ENCODE measurements at regions not wholly inside any gene's neighbourhood (a gene's known extent, or its start where the extent isn't known, plus 50 kb on each side); places are given as distances from the start of the nearest gene placed in this dataset.

DNA sequence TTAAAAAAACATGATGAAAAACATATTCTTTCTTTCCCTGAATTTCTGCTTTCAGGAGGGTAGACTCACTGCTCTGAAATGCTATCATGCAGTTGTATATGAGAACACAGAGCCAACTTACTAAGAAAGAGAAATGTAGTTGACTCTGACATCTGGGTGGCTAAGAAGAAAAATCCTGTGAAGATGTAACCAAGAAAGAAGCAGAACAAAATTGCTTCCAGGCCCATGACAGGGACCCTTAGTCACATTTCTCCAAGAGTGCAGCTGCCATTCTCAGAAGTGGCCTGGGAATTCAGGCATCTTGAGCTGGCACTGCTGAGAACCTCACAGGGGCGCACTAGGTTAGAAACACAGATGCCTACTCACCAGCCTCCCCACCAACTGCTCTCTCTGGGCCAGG, 73.6 kb downstream of the RPL27A start:
- H2BK5ac ChIP-seq (ENCODE audit: low read depth, low read length, poor library complexity) = no peak overlapping the region
- peak overlapping the region; percentile 42 for H4K91ac ChIP-seq (ENCODE audit: low read depth, low read length)
- H2AK5ac ChIP-seq (ENCODE audit: low read length) = no peak overlapping the region
- no peak overlapping the region for H4K12ac ChIP-seq (ENCODE audit: low read depth, low read length)
- H3K23ac ChIP-seq (ENCODE audit: low read length) = no peak overlapping the region
- no peak overlapping the region for H4K8ac ChIP-seq (ENCODE audit: low read depth, low read length)
- H2BK12ac ChIP-seq (ENCODE audit: low read length) = no peak overlapping the region
- peak overlapping the region; percentile 10 for H3K27ac ChIP-seq (ENCODE audit: low read depth, low read length)
- H2AFZ ChIP-seq (ENCODE audit: insufficient read depth, low read length, poor library complexity) = no peak overlapping the region
- H3K9me3 ChIP-seq (ENCODE audit: insufficient read depth, low read depth, low read length) = no peaks in the 10 kb centered on the region
- no peak overlapping the region for H2BK120ac ChIP-seq (ENCODE audit: insufficient read depth, low read length, poor library complexity)
- no peak for DNase-seq
- no peak overlapping the region for H3K4ac ChIP-seq (ENCODE audit: low read depth, low read length)
- no peak overlapping the region for H3K9ac ChIP-seq (ENCODE audit: low read length)
- H3K36me3 ChIP-seq (ENCODE audit: control insufficient read depth in 1 of 2, insufficient read depth in 2 of 2, low read length in 2 of 2) = no peaks in the 10 kb centered on the region
- H3K79me1 ChIP-seq (ENCODE audit: low read length) = peaks cover 3% of the 10 kb centered on the region
- no peaks in the 10 kb centered on the region for H3K27me3 ChIP-seq (ENCODE audit: insufficient read depth, low read length)
- no CpG with 5 or more reads among the region's 1 CpG for WGBS (ENCODE audit: extremely low coverage, insufficient coverage, insufficient read length)
- peaks cover 9 to 16% of the 10 kb centered on the region in 2 experiments for H3K4me1 ChIP-seq (ENCODE audit: control insufficient read depth in 1 of 2, insufficient read depth in 2 of 2, low read length in 2 of 2)
- peak overlapping the region; percentile 17 for H3K18ac ChIP-seq (ENCODE audit: low read length)
- no peaks in the 10 kb centered on the region for H3K79me2 ChIP-seq (ENCODE audit: control insufficient read depth, insufficient read depth, low read length, poor library complexity)
- H3K4me2 ChIP-seq (ENCODE audit: low read length) = no peak overlapping the region
- peak overlapping the region; percentile 8 for H3K14ac ChIP-seq (ENCODE audit: low read length)
- H3K4me3 ChIP-seq (ENCODE audit: low read depth, low read length) = no peak overlapping the region

DNA sequence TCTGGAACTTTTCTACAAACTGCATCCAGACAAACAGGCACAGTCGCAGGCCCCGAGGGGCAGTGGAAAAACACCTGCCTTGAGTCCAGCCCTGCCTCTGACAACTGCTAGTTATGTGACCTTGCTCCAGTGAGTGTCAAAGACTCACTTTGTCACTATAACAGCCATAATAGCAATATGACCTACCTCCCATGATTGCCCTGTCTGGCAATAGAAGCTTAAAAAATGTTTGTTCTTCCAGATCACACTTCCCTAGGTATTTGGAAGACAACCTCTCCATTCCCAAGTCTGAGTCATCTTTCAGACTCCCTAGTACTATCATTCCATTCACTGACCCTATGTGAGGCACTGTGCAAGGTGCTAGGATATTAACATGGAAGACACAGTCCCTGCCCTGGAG, 74.5 kb downstream of the RPL27A start:
- DNase-seq = peak; percentile 10 to 60
- H3K36me3 ChIP-seq (ENCODE audit: control insufficient read depth in 1 of 2, insufficient read depth in 2 of 2, low read length in 2 of 2) = no peaks in the 10 kb centered on the region
- H3K4ac ChIP-seq (ENCODE audit: low read depth, low read length) = no peak overlapping the region
- no peak overlapping the region for H3K14ac ChIP-seq (ENCODE audit: low read length)
- no CpG with 5 or more reads among the region's 2 CpGs for WGBS (ENCODE audit: extremely low coverage, insufficient coverage, insufficient read length)
- no peak overlapping the region for H3K9ac ChIP-seq (ENCODE audit: low read length)
- no peak overlapping the region for H2AK5ac ChIP-seq (ENCODE audit: low read length)
- no peak overlapping the region for H2BK12ac ChIP-seq (ENCODE audit: low read length)
- H3K18ac ChIP-seq (ENCODE audit: low read length) = no peak overlapping the region
- peaks cover 12 to 16% of the 10 kb centered on the region in 2 experiments for H3K4me1 ChIP-seq (ENCODE audit: control insufficient read depth in 1 of 2, insufficient read depth in 2 of 2, low read length in 2 of 2)
- H4K8ac ChIP-seq (ENCODE audit: low read depth, low read length) = no peak overlapping the region
- no peaks in the 10 kb centered on the region for H3K27me3 ChIP-seq (ENCODE audit: insufficient read depth, low read length)
- no peak overlapping the region for H3K4me3 ChIP-seq (ENCODE audit: low read depth, low read length)
- no peak overlapping the region for H2BK5ac ChIP-seq (ENCODE audit: low read depth, low read length, poor library complexity)
- H3K9me3 ChIP-seq (ENCODE audit: insufficient read depth, low read depth, low read length) = no peaks in the 10 kb centered on the region
- H2BK120ac ChIP-seq (ENCODE audit: insufficient read depth, low read length, poor library complexity) = no peak overlapping the region
- peaks cover 3% of the 10 kb centered on the region for H3K79me1 ChIP-seq (ENCODE audit: low read length)
- H3K79me2 ChIP-seq (ENCODE audit: control insufficient read depth, insufficient read depth, low read length, poor library complexity) = no peaks in the 10 kb centered on the region
- H4K12ac ChIP-seq (ENCODE audit: low read depth, low read length) = no peak overlapping the region
- H2AFZ ChIP-seq (ENCODE audit: insufficient read depth, low read length, poor library complexity) = no peak overlapping the region
- no peak overlapping the region for H3K27ac ChIP-seq (ENCODE audit: low read depth, low read length)
- peak overlapping the region; percentile 17 for H3K4me2 ChIP-seq (ENCODE audit: low read length)
- no peak overlapping the region for H4K91ac ChIP-seq (ENCODE audit: low read depth, low read length)
- H3K23ac ChIP-seq (ENCODE audit: low read length) = no peak overlapping the region

- Histone ChIP-seq H2AK5ac (ENCODE audit: low read length) (no peak overlapping the region), H3K9ac (ENCODE audit: low read length) (no peak overlapping the region), H2BK12ac (ENCODE audit: low read length) (no peak overlapping the region), H3K27ac (ENCODE audit: low read depth, low read length) (no peak overlapping the region), H3K4ac (ENCODE audit: low read depth, low read length) (no peak overlapping the region), H3K18ac (ENCODE audit: low read length) (no peak overlapping the region), H3K23ac (ENCODE audit: low read length) (no peak overlapping the region), H3K4me3 (ENCODE audit: low read depth, low read length) (no peak overlapping the region), H3K9me3 (ENCODE audit: insufficient read depth, low read depth, low read length) (no peaks in the 10 kb centered on the region), H3K79me2 (ENCODE audit: control insufficient read depth, insufficient read depth, low read length, poor library complexity) (no peaks in the 10 kb centered on the region), H2BK5ac (ENCODE audit: low read depth, low read length, poor library complexity) (no peak overlapping the region), H4K12ac (ENCODE audit: low read depth, low read length) (no peak overlapping the region), H3K4me1 (ENCODE audit: control insufficient read depth in 1 of 2, insufficient read depth in 2 of 2, low read length in 2 of 2) (peaks cover 12 to 16% of the 10 kb centered on the region in 2 experiments), H3K79me1 (ENCODE audit: low read length) (peaks cover 3% of the 10 kb centered on the region), H3K4me2 (ENCODE audit: low read length) (peak overlapping the region; percentile 17), H4K91ac (ENCODE audit: low read depth, low read length) (no peak overlapping the region), H2BK120ac (ENCODE audit: insufficient read depth, low read length, poor library complexity) (no peak overlapping the region), H4K8ac (ENCODE audit: low read depth, low read length) (no peak overlapping the region), H3K14ac (ENCODE audit: low read length) (no peak overlapping the region), H3K27me3 (ENCODE audit: insufficient read depth, low read length) (no peaks in the 10 kb centered on the region), H3K36me3 (ENCODE audit: control insufficient read depth in 1 of 2, insufficient read depth in 2 of 2, low read length in 2 of 2) (no peaks in the 10 kb centered on the region), H2AFZ (ENCODE audit: insufficient read depth, low read length, poor library complexity) (no peak overlapping the region)
- DNase-seq = no peak
- no CpG with 5 or more reads among the region's 2 CpGs for WGBS (ENCODE audit: extremely low coverage, insufficient coverage, insufficient read length)
These were observed 74.9 kb downstream of the RPL27A start for GRCh38 chr11:8757533-8757932.

- H3K27ac ChIP-seq (ENCODE audit: low read depth, low read length) = no peak overlapping the region
- H3K79me2 ChIP-seq (ENCODE audit: control insufficient read depth, insufficient read depth, low read length, poor library complexity) = no peaks in the 10 kb centered on the region
- H3K79me1 ChIP-seq (ENCODE audit: low read length) = peaks cover 3% of the 10 kb centered on the region
- H3K4me3 ChIP-seq (ENCODE audit: low read depth, low read length) = no peak overlapping the region
- no peak overlapping the region for H4K12ac ChIP-seq (ENCODE audit: low read depth, low read length)
- H4K91ac ChIP-seq (ENCODE audit: low read depth, low read length) = no peak overlapping the region
- H3K9ac ChIP-seq (ENCODE audit: low read length) = no peak overlapping the region
- H4K8ac ChIP-seq (ENCODE audit: low read depth, low read length) = no peak overlapping the region
- no peak for DNase-seq
- no peak overlapping the region for H2BK12ac ChIP-seq (ENCODE audit: low read length)
- H3K27me3 ChIP-seq (ENCODE audit: insufficient read depth, low read length) = no peaks in the 10 kb centered on the region
- H3K4ac ChIP-seq (ENCODE audit: low read depth, low read length) = no peak overlapping the region
- no peaks in the 10 kb centered on the region for H3K9me3 ChIP-seq (ENCODE audit: insufficient read depth, low read depth, low read length)
- no peaks in the 10 kb centered on the region for H3K36me3 ChIP-seq (ENCODE audit: control insufficient read depth in 1 of 2, insufficient read depth in 2 of 2, low read length in 2 of 2)
- no peak overlapping the region for H3K14ac ChIP-seq (ENCODE audit: low read length)
- H3K4me2 ChIP-seq (ENCODE audit: low read length) = no peak overlapping the region
- no peak overlapping the region for H2BK5ac ChIP-seq (ENCODE audit: low read depth, low read length, poor library complexity)
- H3K18ac ChIP-seq (ENCODE audit: low read length) = no peak overlapping the region
- WGBS (ENCODE audit: extremely low coverage, insufficient coverage, insufficient read length) = no CpG with 5 or more reads among the region's 11 CpGs
- H2BK120ac ChIP-seq (ENCODE audit: insufficient read depth, low read length, poor library complexity) = no peak overlapping the region
- H3K23ac ChIP-seq (ENCODE audit: low read length) = no peak overlapping the region
- H3K4me1 ChIP-seq (ENCODE audit: control insufficient read depth in 1 of 2, insufficient read depth in 2 of 2, low read length in 2 of 2) = peaks cover 12 to 16% of the 10 kb centered on the region in 2 experiments
- H2AK5ac ChIP-seq (ENCODE audit: low read length) = no peak overlapping the region
- H2AFZ ChIP-seq (ENCODE audit: insufficient read depth, low read length, poor library complexity) = no peak overlapping the region
These were observed 76.1 kb downstream of the RPL27A start for GRCh38 chr11:8758619-8759169.

Data from trophoblast cell (in vitro differentiated cells and primary cell).